NB4 (cell line): ENCODE measurements at regions not wholly inside any gene's neighbourhood (a gene's known extent, or its start where the extent isn't known, plus 50 kb on each side); places are given as distances from the start of the nearest gene placed in this dataset.
"Not testable (repeated sequence)": the region's sequence is repeated elsewhere in the genome, so short reads cannot be mapped to it uniquely, and the experiment has no call there.

Source experiments
- DNase-seq: peaks from one replicate; pipeline ENCODE4 v3.0.0; 2010; ENCODE audit warnings: low read depth
- H3K4me3 ChIP-seq: one replicate; pipeline ENCODE4 v1.5.1; 2011; ENCODE audit warnings: mild to moderate bottlenecking, low read depth, low read length, moderate library complexity
- MYC ChIP-seq: IDR thresholded peaks from 2 replicates; pipeline ENCODE4 v1.6.1; 2011; ENCODE audit warnings: low read depth, low read length
- POLR2A ChIP-seq: IDR thresholded peaks from 2 replicates; pipeline ENCODE4 v1.6.1; 2011; ENCODE audit warnings: mild to moderate bottlenecking; ENCODE audit not compliant: insufficient read length; ENCODE audit errors: extremely low read depth
- TF ChIP-seq, protein P1 (sequence below): IDR thresholded peaks from one replicate; pipeline ENCODE4 v1.5.1; 2012; ENCODE audit warnings: low read depth, low read length
- TF ChIP-seq, protein P2 (sequence below): IDR thresholded peaks from 2 replicates; pipeline ENCODE4 v1.6.1; 2011; ENCODE audit warnings: low read depth, low read length

DNA sequence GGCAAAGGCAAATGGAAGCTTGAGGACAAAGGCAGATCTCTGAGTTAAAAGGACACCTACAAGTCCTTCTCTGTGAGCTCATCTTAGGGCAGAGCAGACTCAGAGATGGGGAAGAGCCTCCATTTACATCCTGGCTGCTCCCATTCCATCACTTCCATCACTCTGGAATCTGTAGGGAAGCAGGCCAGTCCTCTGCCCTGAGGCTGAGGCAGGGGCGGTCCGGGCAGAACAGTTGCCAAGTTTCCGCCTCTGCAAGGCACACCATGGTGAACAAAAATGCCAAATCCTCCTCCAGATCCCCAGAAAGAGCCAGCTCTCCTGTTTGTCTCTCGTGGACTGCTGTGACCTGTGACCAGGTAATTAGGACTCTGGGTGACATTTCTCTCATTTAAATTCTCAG is 209.6 kb upstream of the SSTR4 start:
- TF ChIP-seq MYC (no peak), POLR2A (no peak)
- TF ChIP-seq, protein P1, sequence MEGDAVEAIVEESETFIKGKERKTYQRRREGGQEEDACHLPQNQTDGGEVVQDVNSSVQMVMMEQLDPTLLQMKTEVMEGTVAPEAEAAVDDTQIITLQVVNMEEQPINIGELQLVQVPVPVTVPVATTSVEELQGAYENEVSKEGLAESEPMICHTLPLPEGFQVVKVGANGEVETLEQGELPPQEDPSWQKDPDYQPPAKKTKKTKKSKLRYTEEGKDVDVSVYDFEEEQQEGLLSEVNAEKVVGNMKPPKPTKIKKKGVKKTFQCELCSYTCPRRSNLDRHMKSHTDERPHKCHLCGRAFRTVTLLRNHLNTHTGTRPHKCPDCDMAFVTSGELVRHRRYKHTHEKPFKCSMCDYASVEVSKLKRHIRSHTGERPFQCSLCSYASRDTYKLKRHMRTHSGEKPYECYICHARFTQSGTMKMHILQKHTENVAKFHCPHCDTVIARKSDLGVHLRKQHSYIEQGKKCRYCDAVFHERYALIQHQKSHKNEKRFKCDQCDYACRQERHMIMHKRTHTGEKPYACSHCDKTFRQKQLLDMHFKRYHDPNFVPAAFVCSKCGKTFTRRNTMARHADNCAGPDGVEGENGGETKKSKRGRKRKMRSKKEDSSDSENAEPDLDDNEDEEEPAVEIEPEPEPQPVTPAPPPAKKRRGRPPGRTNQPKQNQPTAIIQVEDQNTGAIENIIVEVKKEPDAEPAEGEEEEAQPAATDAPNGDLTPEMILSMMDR, result no peak
- TF ChIP-seq, protein P2, sequence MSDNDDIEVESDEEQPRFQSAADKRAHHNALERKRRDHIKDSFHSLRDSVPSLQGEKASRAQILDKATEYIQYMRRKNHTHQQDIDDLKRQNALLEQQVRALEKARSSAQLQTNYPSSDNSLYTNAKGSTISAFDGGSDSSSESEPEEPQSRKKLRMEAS, result no peak
- H3K4me3 ChIP-seq, result no peak overlapping the region
- no peak for DNase-seq

DNA sequence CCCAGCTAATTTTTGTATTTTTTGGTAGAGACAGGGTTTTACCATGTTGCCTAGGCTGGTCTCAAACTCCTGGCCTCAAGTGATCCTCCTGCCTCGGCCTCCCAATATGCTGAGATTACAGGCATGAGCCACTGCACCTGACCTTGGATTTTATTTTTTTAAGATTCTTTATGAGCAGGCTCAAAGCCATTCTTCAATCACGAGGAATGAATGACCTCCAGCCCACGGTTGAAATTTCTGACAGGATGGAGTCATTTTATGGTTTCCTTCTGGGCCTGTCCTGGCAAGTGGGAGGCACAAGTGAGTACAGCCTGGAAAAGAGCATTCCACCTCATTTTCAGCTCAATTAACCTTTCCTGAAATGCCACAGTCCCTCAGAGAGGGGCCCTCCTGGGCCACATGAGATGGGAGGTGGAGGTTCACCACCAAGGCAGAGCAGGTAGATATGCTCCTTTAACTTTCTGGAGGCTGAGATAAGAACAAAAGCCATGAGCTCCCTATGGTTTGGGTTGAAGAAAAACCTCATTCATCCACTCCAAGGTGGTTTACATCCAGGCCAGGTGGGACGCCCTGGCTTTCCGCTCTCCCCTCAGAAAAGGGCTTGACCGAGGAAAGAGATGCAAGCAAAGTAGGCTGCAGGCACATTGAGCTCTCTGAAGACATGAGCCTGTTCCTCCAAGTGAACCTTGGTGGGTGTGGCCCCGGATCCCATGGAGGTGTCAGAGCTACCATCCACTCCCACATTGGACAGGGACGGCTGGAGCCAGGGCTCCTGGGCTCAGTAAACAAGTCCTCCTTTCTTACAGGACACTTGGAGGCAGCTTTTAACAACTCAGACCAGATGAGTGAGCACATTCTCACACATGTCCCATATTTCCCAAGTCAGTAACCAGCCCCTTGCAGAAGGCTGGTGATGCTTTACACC is 208.5 kb upstream of the SSTR4 start:
- H3K4me3 ChIP-seq, result no peak overlapping the region
- no peak for DNase-seq
- TF ChIP-seq, protein P2, result no peak
- TF ChIP-seq, protein P1, result no peak
- TF ChIP-seq POLR2A (no peak), MYC (no peak)

DNA sequence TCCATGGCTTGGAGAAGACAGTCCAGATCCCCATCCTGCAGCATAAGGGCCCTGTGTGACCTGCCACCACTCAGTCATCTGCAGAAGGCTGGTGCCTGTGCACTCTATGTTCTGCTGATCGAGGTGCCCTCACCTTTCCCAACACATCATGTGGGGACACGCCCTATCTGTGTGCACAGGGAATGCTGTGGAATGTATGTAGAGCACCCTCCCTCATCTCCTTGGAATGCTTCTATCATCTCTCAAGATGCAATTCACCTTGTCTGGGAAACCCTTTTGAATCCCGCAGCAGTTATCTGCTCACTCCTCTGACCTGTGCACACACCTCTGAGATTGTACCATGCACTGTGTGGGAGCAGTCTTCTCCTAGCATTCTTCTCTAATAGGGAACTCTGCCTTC is 207.2 kb upstream of the SSTR4 start:
- DNase-seq, result no peak
- H3K4me3 ChIP-seq, result no peak overlapping the region
- TF ChIP-seq, protein P2, result no peak
- no peak for TF ChIP-seq MYC
- no peak for TF ChIP-seq POLR2A
- TF ChIP-seq, protein P1, result no peak

DNA sequence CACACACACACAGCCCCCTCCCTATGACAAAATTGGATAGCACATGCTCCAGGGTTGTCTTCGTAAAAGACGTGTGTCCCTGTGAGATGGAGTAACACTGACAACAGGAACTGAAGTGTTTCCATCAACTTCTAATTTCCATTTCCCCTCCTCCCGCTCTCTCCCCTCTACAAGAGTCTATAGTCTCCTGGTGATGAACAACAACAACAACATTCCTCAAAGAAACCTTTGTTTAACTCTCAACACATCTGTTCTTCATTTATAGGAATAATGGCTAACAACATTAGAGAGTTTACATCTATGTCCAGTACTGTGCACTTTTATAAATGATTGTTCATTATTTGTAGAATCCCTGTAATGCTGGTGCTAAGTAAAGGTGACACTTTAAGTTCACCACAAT is 205.8 kb upstream of the SSTR4 start:
- TF ChIP-seq MYC (no peak), POLR2A (no peak)
- TF ChIP-seq, protein P1, result no peak
- TF ChIP-seq, protein P2, result no peak

DNA sequence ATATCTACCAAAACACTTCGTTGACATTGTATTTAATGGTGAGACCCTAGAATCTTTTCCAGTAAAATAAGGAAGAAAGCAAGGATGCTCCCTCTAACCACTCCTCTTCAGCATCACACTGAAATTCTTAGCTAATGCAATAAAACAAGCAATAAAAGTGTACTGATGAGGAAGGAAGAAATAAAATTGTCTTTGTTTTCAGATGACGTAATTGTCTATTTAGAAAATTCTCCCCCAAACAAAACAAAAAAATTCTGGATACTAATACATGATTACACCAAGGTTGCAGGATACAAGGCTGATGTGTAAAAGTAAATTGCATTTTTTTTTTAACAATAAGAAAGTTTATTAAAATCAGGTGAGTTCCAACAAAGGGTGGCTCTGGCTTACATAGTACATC is 205.0 kb upstream of the SSTR4 start:
- TF ChIP-seq, protein P2, result no peak
- TF ChIP-seq, protein P1, result no peak
- TF ChIP-seq POLR2A (no peak), MYC (no peak)
- H3K4me3 ChIP-seq, result no peak overlapping the region
- DNase-seq, result no peak

More for the DNA sequence above, 205.8 kb upstream of the SSTR4 start:
- H3K4me3 ChIP-seq, result no peak overlapping the region
- DNase-seq, result no peak

DNA sequence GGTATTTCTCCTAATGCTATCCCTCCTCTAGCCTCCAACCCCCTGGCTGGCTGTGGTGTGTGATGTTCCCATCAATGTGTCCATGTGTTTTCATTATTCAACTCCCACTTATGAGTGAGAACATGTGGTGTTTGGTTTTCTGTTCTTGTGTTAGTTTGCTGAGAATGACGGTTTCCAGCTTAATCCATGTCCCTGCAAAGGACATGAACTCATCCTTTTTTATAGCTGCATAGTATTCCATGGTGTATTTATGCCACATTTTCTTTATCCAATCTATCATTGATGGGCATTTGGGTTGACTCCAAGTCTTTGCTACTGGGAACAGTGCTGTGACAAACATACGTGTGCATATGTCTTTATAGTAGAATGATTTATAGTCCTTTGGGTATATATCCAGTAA is 204.4 kb upstream of the SSTR4 start:
- not testable (repeated sequence) for DNase-seq, H3K4me3 ChIP-seq
